NCI-H1694 treated with DMSO at 0.1 percent for 48 hours (cell line): ENCODE measurements at regions not wholly inside any gene's neighbourhood (a gene's known extent, or its start where the extent isn't known, plus 50 kb on each side); places are given as distances from the start of the nearest gene placed in this dataset.

Experiments used
- DNase-seq: peaks from one replicate; lab custom pipeline; 2025; lab: John Stamatoyannopoulos, UW

- no peak for DNase-seq
Observed at GRCh38 chr3:13714251-13714916, 165.5 kb downstream of the FBLN2 start.

- DNase-seq, result no peak
Observed at GRCh38 chr3:13713396-13713795, 164.5 kb downstream of the FBLN2 start.

GRCh38 chr3:13712682-13713180 lies 163.8 kb downstream of the FBLN2 start:
- DNase-seq, result no peak

GRCh38 chr3:13711911-13712650 lies 163.2 kb downstream of the FBLN2 start:
- DNase-seq, result no peak

- no peak for DNase-seq
Observed at GRCh38 chr3:13710251-13710650, 161.3 kb downstream of the FBLN2 start.

GRCh38 chr3:13709706-13710105 lies 160.8 kb downstream of the FBLN2 start:
- no peak for DNase-seq

- DNase-seq, result no peak
Observed at GRCh38 chr3:13708871-13709595, 160.1 kb downstream of the FBLN2 start.

GRCh38 chr3:13708301-13708700 lies 159.4 kb downstream of the FBLN2 start:
- DNase-seq, result no peak

- DNase-seq, result no peak
Observed at GRCh38 chr3:13707456-13707855, 158.5 kb downstream of the FBLN2 start.

- DNase-seq, result no peak
Observed at GRCh38 chr3:13706886-13707285, 158.0 kb downstream of the FBLN2 start.

GRCh38 chr3:13706451-13706850 lies 157.5 kb downstream of the FBLN2 start:
- DNase-seq, result no peak

- no peak for DNase-seq
Observed at GRCh38 chr3:13705702-13706280, 156.9 kb downstream of the FBLN2 start.

- DNase-seq, result no peak
Observed at GRCh38 chr3:13705051-13705450, 156.1 kb downstream of the FBLN2 start.

- no peak for DNase-seq
Observed at GRCh38 chr3:13704174-13704573, 155.2 kb downstream of the FBLN2 start.

GRCh38 chr3:13703071-13703470 lies 154.1 kb downstream of the FBLN2 start:
- DNase-seq, result no peak

- DNase-seq, result no peak
Observed at GRCh38 chr3:13702286-13702685, 153.4 kb downstream of the FBLN2 start.

- no peak for DNase-seq
Observed at GRCh38 chr3:13700889-13701288, 152.0 kb downstream of the FBLN2 start.

- DNase-seq, result no peak
Observed at GRCh38 chr3:13700362-13700761, 151.4 kb downstream of the FBLN2 start.

GRCh38 chr3:13696699-13697098 lies 147.8 kb downstream of the FBLN2 start:
- DNase-seq, result no peak

- no peak for DNase-seq
Observed at GRCh38 chr3:13693441-13693840, 144.5 kb downstream of the FBLN2 start.

GRCh38 chr3:13690636-13691035 lies 141.7 kb downstream of the FBLN2 start:
- DNase-seq, result no peak
